Thyroid gland (tissue), 4 donors: ENCODE measurements at regions not wholly inside any gene's neighbourhood (a gene's known extent, or its start where the extent isn't known, plus 50 kb on each side); places are given as distances from the start of the nearest gene placed in this dataset.

Experiments
- DNase-seq, 2 donors: peaks; one replicate each; pipeline ENCODE4 v3.0.0-alpha.2; 2019
- H3K27ac ChIP-seq, 3 donors: fragments of 200-600 bp; sonication (generic); 1 replicate in 2 of 3; 2 replicates in 1 of 3; pipeline ENCODE4 v1.5.1; 2016 to 2019; ENCODE audit warnings: mild to moderate bottlenecking in 1 of 3, moderate library complexity in 1 of 3
- H3K27me3 ChIP-seq: fragments of 200-600 bp; sonication (generic); one replicate; pipeline ENCODE4 v1.5.1; 2019
- H3K36me3 ChIP-seq, 2 donors: fragments of 200-600 bp; sonication (generic); one replicate each; pipeline ENCODE4 v1.5.1; 2016 to 2019
- H3K4me1 ChIP-seq, 2 donors: fragments of 200-600 bp; sonication (generic); one replicate each; pipeline ENCODE4 v1.5.1; 2017 to 2019
- H3K4me3 ChIP-seq, 3 donors: fragments of 200-600 bp; sonication (generic); replicated peaks in 1 of 3; 1 replicate in 2 of 3; 2 replicates in 1 of 3; pipeline ENCODE4 v1.5.1; 2016; ENCODE audit warnings: mild to moderate bottlenecking in 1 of 3
- H3K9me3 ChIP-seq: fragments of 200-600 bp; sonication (generic); one replicate; pipeline ENCODE4 v1.5.1; 2017
- POLR2A ChIP-seq, 2 donors: fragments of 450-650 bp; IDR thresholded peaks; one replicate each; pipeline ENCODE4 v1.6.1; 2017; ENCODE audit warnings: antibody characterized with exemption in 2 of 2, mild to moderate bottlenecking in 2 of 2, moderate library complexity in 1 of 2
- WGBS, 2 donors: methylation state at CpG; one replicate each; pipeline ENCODE4 v1.1.5; 2017; 5-methylcytosine and 5-hydroxymethylcytosine counted together
- intact Hi-C: fragments of 100-400 bp; cut with DNase I; formaldehyde crosslinking; loops from one replicate; pipeline ENCODE4 v1.15.1; 2023
- TF ChIP-seq, protein P1 (sequence below), 6 experiments: fragments of 200-600 bp in 3 of 6; fragments of 450-650 bp in 3 of 6; sonication (generic) in 3 of 6; IDR thresholded peaks; one replicate each; pipeline ENCODE4 v1.5.1; 2016 to 2019; ENCODE audit warnings: antibody characterized with exemption in 6 of 6, mild to moderate bottlenecking in 2 of 6, inconsistent platforms in 1 of 6, moderate library complexity in 1 of 6

DNA sequence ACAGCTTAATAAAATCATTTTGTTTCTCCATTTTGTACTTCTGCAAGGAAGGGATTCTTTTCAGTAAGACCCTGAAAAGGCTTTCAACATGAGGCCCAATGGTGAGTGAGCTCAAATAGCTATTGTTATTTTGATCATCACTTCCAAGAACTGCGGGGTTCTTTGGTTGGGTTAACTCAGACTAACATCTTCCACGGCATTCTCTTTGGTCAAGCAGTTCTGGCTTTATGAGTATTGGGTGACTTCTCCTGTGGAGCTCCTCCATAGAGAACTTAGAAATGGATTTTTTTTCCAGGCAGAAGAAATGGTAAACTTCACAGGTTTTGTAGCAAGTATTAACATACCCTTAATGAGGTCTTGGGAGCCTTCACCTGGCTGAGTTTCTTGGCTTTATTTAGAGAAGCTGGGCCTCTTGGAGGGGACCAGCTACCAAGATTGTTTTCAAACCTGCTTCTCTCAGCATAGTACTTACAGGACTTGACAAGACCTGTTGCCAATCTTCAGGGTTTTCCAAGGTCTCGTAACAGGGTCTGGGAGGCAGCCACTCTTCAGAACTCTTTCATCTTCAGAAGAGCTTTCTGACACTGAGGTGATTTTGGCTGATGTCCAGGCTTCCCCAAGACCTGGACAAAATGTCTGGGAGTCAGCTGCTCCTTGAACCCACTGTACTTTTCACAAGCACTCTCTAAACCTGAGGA, 353.2 kb upstream of the ETAA1 start:
- WGBS, 2 donors = 50 to 56% methylated on average over 3 of the region's 3 CpGs
- Histone ChIP-seq H3K27me3 (no peaks in the 10 kb centered on the region), H3K4me3 (no peak overlapping the region), H3K9me3 (no peaks in the 10 kb centered on the region), H3K4me1 (no peaks in the 10 kb centered on the region), H3K27ac (no peak overlapping the region), H3K36me3 (no peaks in the 10 kb centered on the region)
- intact Hi-C loops = no loop called here
- TF ChIP-seq, protein P1, sequence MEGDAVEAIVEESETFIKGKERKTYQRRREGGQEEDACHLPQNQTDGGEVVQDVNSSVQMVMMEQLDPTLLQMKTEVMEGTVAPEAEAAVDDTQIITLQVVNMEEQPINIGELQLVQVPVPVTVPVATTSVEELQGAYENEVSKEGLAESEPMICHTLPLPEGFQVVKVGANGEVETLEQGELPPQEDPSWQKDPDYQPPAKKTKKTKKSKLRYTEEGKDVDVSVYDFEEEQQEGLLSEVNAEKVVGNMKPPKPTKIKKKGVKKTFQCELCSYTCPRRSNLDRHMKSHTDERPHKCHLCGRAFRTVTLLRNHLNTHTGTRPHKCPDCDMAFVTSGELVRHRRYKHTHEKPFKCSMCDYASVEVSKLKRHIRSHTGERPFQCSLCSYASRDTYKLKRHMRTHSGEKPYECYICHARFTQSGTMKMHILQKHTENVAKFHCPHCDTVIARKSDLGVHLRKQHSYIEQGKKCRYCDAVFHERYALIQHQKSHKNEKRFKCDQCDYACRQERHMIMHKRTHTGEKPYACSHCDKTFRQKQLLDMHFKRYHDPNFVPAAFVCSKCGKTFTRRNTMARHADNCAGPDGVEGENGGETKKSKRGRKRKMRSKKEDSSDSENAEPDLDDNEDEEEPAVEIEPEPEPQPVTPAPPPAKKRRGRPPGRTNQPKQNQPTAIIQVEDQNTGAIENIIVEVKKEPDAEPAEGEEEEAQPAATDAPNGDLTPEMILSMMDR (IDR thresholded peaks at IDR 0.05) = no peak
- no peak for TF ChIP-seq POLR2A (IDR thresholded peaks at IDR 0.05)
- DNase-seq = no peak

DNA sequence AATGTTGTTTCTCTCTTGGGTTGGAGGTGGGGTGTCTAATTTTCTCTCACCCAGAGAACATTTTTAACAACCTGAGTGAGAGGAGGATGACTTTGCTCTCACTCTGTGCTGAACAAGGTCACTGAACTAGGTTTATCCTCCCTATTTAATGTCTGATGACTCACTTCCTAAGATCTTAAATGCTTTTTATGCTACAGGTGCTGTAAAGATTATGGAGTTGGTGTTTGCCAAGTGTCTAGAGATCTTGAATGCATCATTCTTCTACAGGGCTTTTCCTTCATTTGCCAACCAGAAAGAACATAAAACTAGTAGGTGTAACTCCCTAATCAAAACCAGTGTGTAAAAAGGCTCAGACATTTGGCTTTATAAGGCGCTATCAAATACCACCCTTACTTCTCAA, 350.5 kb upstream of the ETAA1 start:
- no peaks in the 10 kb centered on the region for H3K36me3 ChIP-seq
- no peak overlapping the region for H3K4me3 ChIP-seq
- TF ChIP-seq, protein P1 (IDR thresholded peaks at IDR 0.05) = no peak
- TF ChIP-seq POLR2A (IDR thresholded peaks at IDR 0.05) = no peak
- H3K4me1 ChIP-seq = no peaks in the 10 kb centered on the region
- DNase-seq = no peak
- H3K27me3 ChIP-seq = no peaks in the 10 kb centered on the region
- no peaks in the 10 kb centered on the region for H3K9me3 ChIP-seq
- 61 to 62% methylated on average over 1 of the region's 1 CpG for WGBS, 2 donors
- intact Hi-C loops = no loop called here
- no peak overlapping the region for H3K27ac ChIP-seq

DNA sequence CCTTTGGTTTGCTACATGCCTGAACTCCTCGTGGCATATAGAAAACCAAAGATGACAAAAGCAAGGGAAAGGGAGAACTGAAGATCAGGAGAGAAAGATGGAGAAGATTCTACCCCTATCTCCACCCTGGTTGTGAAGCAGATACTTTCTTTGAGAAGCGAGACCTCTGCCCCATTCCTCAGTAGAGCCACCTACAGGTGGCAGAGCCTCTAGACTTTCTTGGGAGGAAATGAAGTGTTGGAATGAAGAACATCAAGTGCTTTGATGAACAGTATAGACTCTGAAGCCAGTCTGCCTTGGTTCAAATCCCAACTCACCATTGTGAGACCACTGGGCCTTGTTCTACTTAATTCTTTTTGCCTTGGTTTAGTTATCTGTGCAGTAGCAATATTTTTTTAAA, 348.8 kb upstream of the ETAA1 start:
- intact Hi-C loops = no loop called here
- WGBS, 2 donors = 67 to 71% methylated on average over 2 of the region's 2 CpGs
- Histone ChIP-seq H3K4me1 (no peaks in the 10 kb centered on the region), H3K27me3 (no peaks in the 10 kb centered on the region), H3K36me3 (no peaks in the 10 kb centered on the region), H3K4me3 (no peak overlapping the region), H3K27ac (no peak overlapping the region), H3K9me3 (no peaks in the 10 kb centered on the region)
- TF ChIP-seq, protein P1 (IDR thresholded peaks at IDR 0.05) = no peak
- no peak for TF ChIP-seq POLR2A (IDR thresholded peaks at IDR 0.05)
- no peak for DNase-seq

DNA sequence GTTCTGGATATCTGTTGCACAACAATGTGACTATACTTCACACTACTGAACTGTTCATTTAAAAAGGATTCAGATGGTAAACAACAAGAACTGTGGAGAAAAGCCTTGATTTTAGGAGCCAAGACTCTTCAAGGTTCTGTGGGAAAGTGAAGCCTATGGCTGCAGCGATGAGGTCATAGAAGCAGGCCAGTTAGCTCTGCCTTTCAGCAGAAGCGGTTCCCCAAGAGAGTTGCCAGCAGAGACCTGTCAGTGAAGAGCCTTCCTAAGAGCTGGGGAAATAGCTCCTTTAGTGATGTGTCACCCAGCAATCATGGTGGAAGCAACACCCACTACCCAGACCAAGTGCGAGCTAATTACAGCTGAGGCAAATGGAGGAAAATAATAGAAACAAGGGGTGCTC, 346.5 kb upstream of the ETAA1 start:
- Histone ChIP-seq H3K4me3 (no peak overlapping the region), H3K4me1 (no peaks in the 10 kb centered on the region), H3K27ac (no peak overlapping the region), H3K36me3 (no peaks in the 10 kb centered on the region), H3K27me3 (no peaks in the 10 kb centered on the region), H3K9me3 (no peaks in the 10 kb centered on the region)
- DNase-seq = no peak
- 92 to 100% methylated on average over 3 of the region's 3 CpGs for WGBS, 2 donors
- TF ChIP-seq POLR2A (IDR thresholded peaks at IDR 0.05) = no peak
- TF ChIP-seq, protein P1 (IDR thresholded peaks at IDR 0.05) = no peak
- intact Hi-C loops = no loop called here

DNA sequence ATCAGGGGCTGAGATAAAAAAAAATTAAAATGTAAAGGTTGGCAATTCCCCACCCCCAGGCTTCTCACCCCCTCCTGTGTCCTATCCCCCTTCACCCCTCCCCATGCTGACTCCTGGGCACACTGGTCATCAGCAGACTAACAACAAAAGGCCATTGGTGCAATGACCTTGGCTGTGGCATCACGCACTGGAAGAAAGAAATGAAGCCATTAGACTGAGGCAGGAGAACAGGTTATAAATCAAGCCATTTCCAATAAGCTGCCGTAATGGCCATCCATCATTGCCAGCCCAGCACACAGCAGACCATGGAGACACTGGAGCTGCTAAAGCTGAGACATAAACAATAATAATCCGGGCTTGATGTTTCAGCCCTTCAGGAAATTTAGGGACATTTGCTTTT, 342.4 kb upstream of the ETAA1 start:
- WGBS, 2 donors = 61 to 69% methylated on average over 3 of the region's 3 CpGs
- H3K27me3 ChIP-seq = no peaks in the 10 kb centered on the region
- no peaks in the 10 kb centered on the region for H3K36me3 ChIP-seq
- no peak overlapping the region for H3K4me3 ChIP-seq
- TF ChIP-seq, protein P1 (IDR thresholded peaks at IDR 0.05) = no peak
- TF ChIP-seq POLR2A (IDR thresholded peaks at IDR 0.05) = no peak
- H3K9me3 ChIP-seq = no peaks in the 10 kb centered on the region
- H3K4me1 ChIP-seq = no peaks in the 10 kb centered on the region
- intact Hi-C loops = no loop called here
- DNase-seq = no peak
- H3K27ac ChIP-seq = no peak overlapping the region
